ENCODE measurements at regions not wholly inside any gene's neighbourhood (a gene's known extent, or its start where the extent isn't known, plus 50 kb on each side); places are given as distances from the start of the nearest gene placed in this dataset.

DNA sequence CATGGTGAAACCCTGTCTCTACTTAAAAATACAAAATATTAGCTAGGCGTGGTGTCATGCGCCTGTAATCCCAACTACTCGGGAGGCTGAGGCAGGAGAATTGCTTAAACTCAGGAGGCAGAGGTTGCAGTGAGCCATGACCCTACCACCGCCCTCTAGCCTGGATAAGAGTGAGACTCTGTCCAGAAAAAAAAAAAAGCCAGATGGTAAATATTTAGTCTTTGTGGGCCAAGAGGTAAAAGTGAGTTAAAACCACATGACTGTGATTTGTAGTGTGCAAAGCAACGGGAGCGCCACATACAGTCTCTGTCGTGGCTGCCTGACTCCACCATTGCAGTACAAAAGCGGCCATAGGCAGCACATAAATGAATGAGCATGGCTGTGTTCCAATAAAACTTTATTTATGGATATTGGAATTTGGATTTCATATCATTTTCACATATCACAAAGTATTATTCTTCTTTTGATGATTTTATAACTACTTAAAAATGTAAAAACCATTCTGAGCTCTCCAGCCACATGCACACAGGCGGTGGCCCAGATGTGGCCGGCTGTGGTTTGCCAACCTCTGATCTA, 51.8 kb upstream of the CASZ1 start:
- TF ChIP-seq GATA3 (IDR thresholded peaks at IDR 0.05; ENCODE audit: low read depth, low read length) (no peak), GATA2 (IDR thresholded peaks at IDR 0.05; ENCODE audit: low read depth, low read length) (no peak)

GRCh38 chr1:10850026-10850425, 53.6 kb upstream of the CASZ1 start:
- TF ChIP-seq GATA3 (IDR thresholded peaks at IDR 0.05; ENCODE audit: low read depth, low read length) (no peak), GATA2 (IDR thresholded peaks at IDR 0.05; ENCODE audit: low read depth, low read length) (no peak)

DNA sequence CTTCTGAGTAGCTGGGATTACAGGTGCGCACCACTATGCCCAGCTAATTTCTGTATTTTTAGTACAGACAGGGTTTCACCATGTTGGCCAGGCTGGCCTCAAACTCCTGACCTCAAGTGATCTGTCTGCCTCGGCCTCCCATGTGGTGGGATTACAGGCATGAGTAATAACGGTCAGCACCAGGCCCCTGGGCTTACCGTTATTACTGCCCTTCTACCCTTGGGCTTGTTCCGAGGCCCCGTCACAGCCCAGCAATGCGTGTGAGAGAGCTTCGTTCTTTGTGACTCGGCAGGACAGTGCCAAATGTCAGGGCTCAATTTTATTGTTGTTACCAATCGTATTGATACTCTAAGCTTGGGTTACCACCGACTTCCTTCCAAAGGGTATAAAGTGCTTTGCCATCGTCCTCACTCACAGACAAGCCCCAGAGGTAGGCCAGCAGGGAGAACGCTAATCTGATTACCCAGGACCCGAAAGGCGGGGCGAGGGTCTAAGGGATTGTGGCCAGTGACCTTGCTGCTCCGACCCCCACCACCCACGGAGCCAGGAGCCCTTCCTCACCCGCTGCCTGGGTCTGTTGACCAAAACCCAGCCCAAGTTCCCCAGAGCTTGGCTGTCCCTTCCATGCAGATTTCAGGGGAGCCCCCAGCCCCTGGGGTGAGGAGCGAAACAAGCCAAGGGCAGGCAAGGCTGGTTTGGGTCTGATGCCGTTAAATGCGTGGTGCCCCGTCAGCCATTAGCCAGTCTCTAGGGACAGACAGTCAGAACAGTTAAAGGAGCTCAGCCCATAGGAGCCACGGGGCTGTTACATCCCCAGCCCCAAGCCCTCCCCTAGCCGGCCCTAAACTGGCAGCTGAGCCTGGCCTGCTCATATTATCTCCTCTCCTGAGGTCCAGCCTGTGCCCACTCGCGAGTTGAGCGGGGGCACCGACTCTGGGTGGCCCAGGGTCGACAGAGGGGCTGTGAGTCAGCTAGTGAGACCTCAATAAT, 54.9 kb upstream of the CASZ1 start:
- TF ChIP-seq GATA3 (IDR thresholded peaks at IDR 0.05; ENCODE audit: low read depth, low read length) (no peak), GATA2 (IDR thresholded peaks at IDR 0.05; ENCODE audit: low read depth, low read length) (no peak)

DNA sequence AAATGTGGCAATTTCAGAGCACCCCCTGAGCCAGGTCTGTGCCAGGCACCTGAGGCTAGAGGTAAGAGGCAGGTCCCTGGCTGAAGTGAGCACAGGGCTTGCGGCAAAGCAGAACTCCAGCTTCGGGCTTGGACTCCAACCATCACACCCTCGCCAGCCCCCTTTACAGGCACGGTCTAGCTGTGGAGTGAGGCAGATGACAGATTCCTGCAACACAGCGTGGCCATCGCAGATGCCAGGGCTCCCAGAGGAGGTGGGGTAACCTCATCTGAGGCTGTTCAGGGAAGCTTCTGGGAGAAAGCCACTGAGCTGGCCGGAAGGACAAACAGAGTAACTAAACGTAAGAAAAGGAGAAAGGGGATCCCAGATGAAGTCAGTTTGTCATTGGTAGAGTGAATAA, 55.6 kb upstream of the CASZ1 start:
- TF ChIP-seq GATA3 (IDR thresholded peaks at IDR 0.05; ENCODE audit: low read depth, low read length) = no peak
- no peak for TF ChIP-seq GATA2 (IDR thresholded peaks at IDR 0.05; ENCODE audit: low read depth, low read length)

- no peak for TF ChIP-seq GATA2 (IDR thresholded peaks at IDR 0.05; ENCODE audit: low read depth, low read length)
- no peak for TF ChIP-seq GATA3 (IDR thresholded peaks at IDR 0.05; ENCODE audit: low read depth, low read length)
Observed at GRCh38 chr1:10852486-10852885, 56.0 kb upstream of the CASZ1 start.

GRCh38 chr1:10852998-10853520, 56.6 kb upstream of the CASZ1 start:
- TF ChIP-seq GATA3 (IDR thresholded peaks at IDR 0.05; ENCODE audit: low read depth, low read length) = no peak
- no peak for TF ChIP-seq GATA2 (IDR thresholded peaks at IDR 0.05; ENCODE audit: low read depth, low read length)

GRCh38 chr1:10853701-10854100, 57.3 kb upstream of the CASZ1 start:
- TF ChIP-seq GATA3 (IDR thresholded peaks at IDR 0.05; ENCODE audit: low read depth, low read length) (no peak), GATA2 (IDR thresholded peaks at IDR 0.05; ENCODE audit: low read depth, low read length) (no peak)

DNA sequence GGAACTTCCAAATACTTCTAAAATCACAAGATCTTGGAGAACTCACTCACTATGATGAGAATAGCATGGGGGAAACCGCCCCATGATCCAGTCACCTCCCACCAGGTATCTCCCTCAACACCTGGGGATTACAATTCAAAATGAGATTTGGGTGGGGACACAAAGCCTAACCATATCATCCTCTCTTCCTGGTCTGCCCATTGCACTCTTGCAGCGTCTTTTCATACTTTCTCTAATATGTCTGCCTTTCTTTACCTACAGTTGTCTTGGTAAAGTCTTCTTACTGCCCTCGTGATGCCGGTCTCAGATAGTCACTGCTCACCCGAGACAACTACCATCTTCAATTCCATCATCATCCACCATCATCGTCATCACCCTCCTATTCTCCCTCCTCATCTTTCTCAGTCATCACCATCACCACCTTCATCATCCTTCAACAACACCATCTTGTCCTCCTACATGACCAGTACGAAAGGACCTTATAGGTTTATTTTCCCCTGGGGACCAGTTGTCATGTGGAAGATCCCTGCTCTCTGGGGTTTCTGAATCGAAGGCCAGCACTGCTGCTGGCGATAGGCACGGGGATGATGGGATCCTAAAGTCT, 58.5 kb upstream of the CASZ1 start:
- TF ChIP-seq GATA3 (IDR thresholded peaks at IDR 0.05; ENCODE audit: low read depth, low read length) = no peak
- no peak for TF ChIP-seq GATA2 (IDR thresholded peaks at IDR 0.05; ENCODE audit: low read depth, low read length)

- no peak for TF ChIP-seq GATA3 (IDR thresholded peaks at IDR 0.05; ENCODE audit: low read depth, low read length)
- TF ChIP-seq GATA2 (IDR thresholded peaks at IDR 0.05; ENCODE audit: low read depth, low read length) = no peak
Observed at GRCh38 chr1:10856176-10856683, 59.8 kb upstream of the CASZ1 start.

DNA sequence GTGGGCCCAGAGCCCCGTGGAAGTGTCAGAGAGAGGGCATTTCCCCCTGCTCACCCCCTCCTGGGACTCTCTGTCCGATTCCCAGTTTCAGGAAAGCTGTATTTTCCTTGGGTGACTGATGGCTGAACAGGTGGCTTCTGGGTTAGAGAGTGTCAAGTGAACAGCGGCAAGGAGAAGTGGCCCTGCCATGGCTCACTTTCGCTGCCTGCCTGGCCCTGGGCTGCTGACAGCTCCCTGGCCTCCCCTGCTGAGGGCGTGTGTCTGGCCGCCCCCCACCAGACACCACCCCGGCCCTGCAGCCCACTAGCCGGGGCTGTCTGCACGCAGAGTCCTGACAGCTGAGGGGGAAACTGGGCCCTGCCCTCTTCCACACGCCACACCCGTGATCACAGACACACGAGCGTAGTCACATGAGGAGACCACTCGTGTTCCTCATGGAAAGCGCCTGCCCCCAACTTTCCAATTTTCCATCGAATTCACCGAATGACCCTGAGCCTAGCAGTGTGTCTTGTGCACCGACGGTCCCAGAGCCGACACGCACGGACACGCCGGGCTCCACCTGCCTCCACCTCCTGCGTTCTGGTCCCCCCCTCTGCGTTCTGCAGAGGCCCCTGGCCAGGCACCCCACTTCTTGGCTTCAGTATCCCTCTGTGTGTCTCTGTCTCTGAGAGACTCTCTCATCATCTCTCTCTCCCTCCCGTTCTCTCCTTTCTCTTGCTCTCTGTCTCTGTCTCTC, 60.6 kb upstream of the CASZ1 start:
- TF ChIP-seq GATA3 (IDR thresholded peaks at IDR 0.05; ENCODE audit: low read depth, low read length) (no peak), GATA2 (IDR thresholded peaks at IDR 0.05; ENCODE audit: low read depth, low read length) (no peak)

DNA sequence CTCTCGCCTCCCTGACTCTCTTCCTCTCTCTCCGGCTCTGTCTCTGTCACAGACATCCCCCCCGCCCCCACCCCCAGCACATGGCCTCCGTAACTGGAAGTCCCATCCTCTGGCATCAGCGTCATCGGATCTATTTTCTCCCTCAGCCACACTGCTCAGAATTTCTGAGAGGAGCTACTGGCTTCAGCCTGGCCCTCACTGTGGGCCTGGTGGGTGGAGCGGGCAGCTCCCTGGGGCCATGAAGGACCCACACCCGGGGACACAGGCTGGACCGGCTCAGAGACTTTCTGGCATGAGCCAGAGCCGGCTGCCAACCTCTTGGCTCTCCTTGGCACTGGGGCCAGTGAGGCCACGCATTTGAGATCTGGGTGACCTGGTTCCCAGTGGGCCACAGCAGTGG, 61.2 kb upstream of the CASZ1 start:
- TF ChIP-seq GATA3 (IDR thresholded peaks at IDR 0.05; ENCODE audit: low read depth, low read length) (no peak), GATA2 (IDR thresholded peaks at IDR 0.05; ENCODE audit: low read depth, low read length) (no peak)

GRCh38 chr1:10860218-10860617, 63.8 kb upstream of the CASZ1 start:
- TF ChIP-seq GATA2 (IDR thresholded peaks at IDR 0.05; ENCODE audit: low read depth, low read length) (no peak), GATA3 (IDR thresholded peaks at IDR 0.05; ENCODE audit: low read depth, low read length) (no peak)

DNA sequence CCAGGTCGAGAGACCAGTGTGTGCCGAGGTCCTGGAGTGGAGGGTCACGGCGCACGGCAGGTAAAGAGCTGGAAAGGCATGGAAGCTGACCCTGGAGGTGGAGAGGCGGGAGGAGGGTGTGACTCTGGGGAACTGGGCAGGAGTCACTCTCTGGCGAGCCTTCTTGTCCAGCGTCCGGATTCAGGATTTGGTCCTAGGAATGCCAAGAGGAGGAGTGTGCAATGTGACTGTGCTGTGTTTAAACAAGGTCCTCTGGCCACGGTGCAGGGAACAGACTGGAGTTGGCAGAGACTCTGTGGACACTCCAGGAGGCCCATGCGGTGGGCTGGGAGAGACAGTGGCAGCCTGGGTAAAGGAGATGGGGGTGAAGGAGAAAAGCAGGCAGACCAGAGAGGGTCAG, 64.2 kb upstream of the CASZ1 start:
- TF ChIP-seq GATA3 (IDR thresholded peaks at IDR 0.05; ENCODE audit: low read depth, low read length) = no peak
- TF ChIP-seq GATA2 (IDR thresholded peaks at IDR 0.05; ENCODE audit: low read depth, low read length) = no peak

DNA sequence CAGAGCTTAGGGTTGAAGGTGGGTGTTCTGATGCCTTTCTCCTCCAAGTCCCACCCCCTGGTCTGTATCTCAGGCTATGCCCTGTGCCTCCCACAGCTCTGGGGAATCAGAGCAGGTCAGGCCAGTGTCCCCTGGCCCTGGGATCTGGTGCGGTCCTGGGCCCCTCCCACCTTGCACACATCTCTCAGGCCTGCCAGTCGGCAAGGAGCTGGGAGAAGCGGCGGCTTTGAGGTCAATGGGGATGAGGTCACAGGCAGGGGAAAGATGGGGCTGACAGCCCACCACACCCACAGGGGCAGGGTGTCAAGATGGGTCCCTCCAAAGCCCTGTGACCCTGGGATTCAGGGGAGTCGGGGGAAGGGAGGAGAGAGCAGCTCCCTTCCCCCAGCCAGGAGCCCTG, 65.4 kb upstream of the CASZ1 start:
- TF ChIP-seq GATA2 (IDR thresholded peaks at IDR 0.05; ENCODE audit: low read depth, low read length) (no peak), GATA3 (IDR thresholded peaks at IDR 0.05; ENCODE audit: low read depth, low read length) (no peak)

Measured in SH-SY5Y (cell line).